Parathyroid adenoma (tissue), 2 donors: ENCODE measurements at regions not wholly inside any gene's neighbourhood (a gene's known extent, or its start where the extent isn't known, plus 50 kb on each side); places are given as distances from the start of the nearest gene placed in this dataset.

Experiments used
- H2AFZ ChIP-seq: fragments of 300-600 bp; sonication (generic); one replicate; pipeline ENCODE4 v1.7.0; 2017; ENCODE audit warnings: antibody characterized with exemption, mild to moderate bottlenecking
- H3K27ac ChIP-seq: fragments of 300-600 bp; sonication (generic); one replicate; pipeline ENCODE4 v1.7.0; 2017
- H3K27me3 ChIP-seq: fragments of 300-600 bp; sonication (generic); one replicate; pipeline ENCODE4 v1.7.0; 2017; ENCODE audit warnings: low read length; ENCODE audit not compliant: control insufficient read depth, insufficient read depth
- H3K36me3 ChIP-seq: fragments of 300-600 bp; sonication (generic); one replicate; pipeline ENCODE4 v1.7.0; 2017; ENCODE audit warnings: low read length; ENCODE audit not compliant: control insufficient read depth, insufficient read depth
- H3K4me1 ChIP-seq: fragments of 300-600 bp; sonication (generic); one replicate; pipeline ENCODE4 v1.7.0; 2017; ENCODE audit warnings: control low read depth
- H3K4me2 ChIP-seq: fragments of 300-600 bp; sonication (generic); one replicate; pipeline ENCODE4 v1.7.0; 2017; ENCODE audit warnings: low read length
- H3K4me3 ChIP-seq: fragments of 300-600 bp; sonication (generic); one replicate; pipeline ENCODE4 v1.7.0; 2017; ENCODE audit warnings: low read depth, low read length
- H3K79me2 ChIP-seq: fragments of 300-600 bp; sonication (generic); one replicate; pipeline ENCODE4 v1.7.0; 2017; ENCODE audit warnings: control low read depth
- H3K9ac ChIP-seq: fragments of 300-600 bp; sonication (generic); one replicate; pipeline ENCODE4 v1.7.0; 2017; ENCODE audit warnings: mild to moderate bottlenecking
- H3K9me3 ChIP-seq: fragments of 300-600 bp; sonication (generic); one replicate; pipeline ENCODE4 v1.7.0; 2017; ENCODE audit warnings: low read length; ENCODE audit not compliant: control insufficient read depth
- TF ChIP-seq, protein P1 (sequence below): fragments of 300-600 bp; sonication (generic); IDR thresholded peaks from one replicate; pipeline ENCODE4 v1.7.0; 2017; ENCODE audit warnings: antibody characterized with exemption, mild to moderate bottlenecking
- donor health status: primary hyperparathyroidism.

DNA sequence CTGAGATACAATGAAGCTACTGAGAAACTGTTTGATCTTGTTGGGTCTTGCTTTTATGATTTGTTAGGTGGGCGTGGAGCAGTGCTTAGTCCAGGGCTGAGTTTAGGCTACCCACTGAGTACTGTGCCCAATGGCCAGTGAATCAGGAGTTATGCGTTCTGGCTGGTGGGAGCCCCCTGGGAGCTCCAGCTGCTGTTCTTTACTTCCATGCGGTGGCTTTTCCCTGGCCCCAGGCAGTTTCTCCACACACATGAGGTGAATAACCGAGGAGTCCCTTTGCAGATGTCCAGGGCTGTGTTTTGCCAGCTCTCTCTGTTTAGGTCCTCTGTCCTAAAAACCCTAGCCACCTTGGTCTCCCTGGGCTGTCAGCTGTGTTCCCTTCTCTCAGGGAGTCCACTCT lies 106.5 kb downstream of the KLF13 start:
- H3K79me2 ChIP-seq, result no peaks in the 10 kb centered on the region
- H3K4me1 ChIP-seq, result no peaks in the 10 kb centered on the region
- no peak overlapping the region for H3K9ac ChIP-seq
- H3K36me3 ChIP-seq, result no peaks in the 10 kb centered on the region
- H3K4me3 ChIP-seq, result no peak overlapping the region
- H3K9me3 ChIP-seq, result no peaks in the 10 kb centered on the region
- no peak overlapping the region for H3K4me2 ChIP-seq
- no peak overlapping the region for H3K27ac ChIP-seq
- TF ChIP-seq, protein P1, sequence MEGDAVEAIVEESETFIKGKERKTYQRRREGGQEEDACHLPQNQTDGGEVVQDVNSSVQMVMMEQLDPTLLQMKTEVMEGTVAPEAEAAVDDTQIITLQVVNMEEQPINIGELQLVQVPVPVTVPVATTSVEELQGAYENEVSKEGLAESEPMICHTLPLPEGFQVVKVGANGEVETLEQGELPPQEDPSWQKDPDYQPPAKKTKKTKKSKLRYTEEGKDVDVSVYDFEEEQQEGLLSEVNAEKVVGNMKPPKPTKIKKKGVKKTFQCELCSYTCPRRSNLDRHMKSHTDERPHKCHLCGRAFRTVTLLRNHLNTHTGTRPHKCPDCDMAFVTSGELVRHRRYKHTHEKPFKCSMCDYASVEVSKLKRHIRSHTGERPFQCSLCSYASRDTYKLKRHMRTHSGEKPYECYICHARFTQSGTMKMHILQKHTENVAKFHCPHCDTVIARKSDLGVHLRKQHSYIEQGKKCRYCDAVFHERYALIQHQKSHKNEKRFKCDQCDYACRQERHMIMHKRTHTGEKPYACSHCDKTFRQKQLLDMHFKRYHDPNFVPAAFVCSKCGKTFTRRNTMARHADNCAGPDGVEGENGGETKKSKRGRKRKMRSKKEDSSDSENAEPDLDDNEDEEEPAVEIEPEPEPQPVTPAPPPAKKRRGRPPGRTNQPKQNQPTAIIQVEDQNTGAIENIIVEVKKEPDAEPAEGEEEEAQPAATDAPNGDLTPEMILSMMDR, result no peak
- no peak overlapping the region for H2AFZ ChIP-seq
- no peaks in the 10 kb centered on the region for H3K27me3 ChIP-seq

DNA sequence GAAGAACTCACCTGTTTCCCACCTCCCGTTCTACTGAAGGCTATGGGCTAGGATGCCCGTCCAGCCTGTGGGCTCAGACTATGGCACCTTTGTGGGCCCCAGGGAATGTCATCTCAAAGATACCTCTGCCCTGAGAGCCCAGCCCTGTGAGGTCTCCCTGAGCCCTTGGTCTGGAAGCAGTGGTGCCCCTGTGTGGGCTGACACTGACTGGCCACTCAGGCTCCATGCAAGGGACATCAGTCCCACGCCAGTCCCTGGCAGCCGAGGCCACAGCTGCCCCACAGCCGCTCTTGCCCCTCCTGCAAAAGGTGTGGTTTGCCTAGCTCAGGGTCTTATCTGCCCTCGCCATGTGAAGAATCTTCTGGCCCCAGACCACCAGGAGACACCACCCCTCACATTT lies 106.9 kb downstream of the KLF13 start:
- TF ChIP-seq, protein P1, result no peak
- Histone ChIP-seq H3K9ac (no peak overlapping the region), H3K4me3 (no peak overlapping the region), H3K9me3 (no peaks in the 10 kb centered on the region), H3K36me3 (no peaks in the 10 kb centered on the region), H3K79me2 (no peaks in the 10 kb centered on the region), H3K4me1 (no peaks in the 10 kb centered on the region), H3K4me2 (no peak overlapping the region), H2AFZ (no peak overlapping the region), H3K27ac (no peak overlapping the region), H3K27me3 (no peaks in the 10 kb centered on the region)

DNA sequence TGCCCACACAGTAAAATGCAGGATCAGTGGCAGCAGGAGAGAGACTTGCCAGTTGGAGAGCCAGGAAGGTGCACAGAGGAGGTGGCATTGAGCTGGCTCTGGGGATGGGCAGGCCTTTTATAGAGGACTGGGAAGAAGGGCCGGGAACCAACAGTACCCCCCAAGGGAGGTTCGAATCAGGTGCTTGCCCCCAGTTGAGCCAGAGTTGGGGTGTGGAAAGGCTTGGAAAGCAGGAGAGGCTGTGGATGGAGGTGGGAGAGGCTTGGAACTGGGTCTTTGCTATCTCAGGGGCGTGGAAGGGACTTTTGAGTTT lies 107.6 kb downstream of the KLF13 start:
- H3K27ac ChIP-seq, result peak overlapping the region; percentile 57

DNA sequence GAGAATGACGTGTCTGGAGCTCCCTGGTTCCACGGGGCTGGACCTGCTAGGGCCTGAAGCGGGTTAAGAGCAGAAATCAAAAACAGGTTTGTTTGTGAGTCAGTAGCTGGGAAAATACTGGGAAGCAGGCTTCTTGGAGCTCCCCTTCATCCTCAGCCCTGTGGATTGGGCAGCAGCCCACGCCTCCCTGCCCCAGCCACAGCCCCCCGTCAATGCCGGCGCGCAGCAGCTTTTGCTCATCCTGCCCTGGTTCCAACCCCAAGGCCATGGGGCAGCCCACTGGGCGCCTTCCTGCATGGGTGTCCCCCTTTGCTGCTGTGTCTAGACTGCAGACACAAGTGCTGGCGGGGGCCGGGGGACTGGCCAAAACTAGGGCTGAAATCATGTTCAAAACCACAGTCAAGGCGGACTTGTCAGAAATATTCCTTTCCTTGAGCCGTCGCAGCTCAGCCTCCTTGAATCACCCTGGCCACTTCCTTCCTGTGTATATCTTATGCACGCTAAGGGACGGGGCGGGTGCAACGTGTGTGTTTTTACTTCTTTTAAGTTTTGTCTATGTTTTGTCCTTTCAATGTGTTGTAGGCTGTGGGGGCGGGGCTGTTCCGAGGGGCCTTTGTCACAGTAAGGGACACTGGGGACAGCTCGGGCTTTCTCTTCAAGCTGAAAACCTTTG lies 108.1 kb downstream of the KLF13 start:
- no peaks in the 10 kb centered on the region for H3K36me3 ChIP-seq
- H3K4me1 ChIP-seq, result no peaks in the 10 kb centered on the region
- peak overlapping the region; percentile 57 for H3K27ac ChIP-seq
- peak overlapping the region; percentile 37 for H3K4me3 ChIP-seq
- H3K79me2 ChIP-seq, result no peaks in the 10 kb centered on the region
- no peaks in the 10 kb centered on the region for H3K27me3 ChIP-seq
- TF ChIP-seq, protein P1, result no peak
- H3K4me2 ChIP-seq, result peak overlapping the region; percentile 33
- peak overlapping the region; percentile 69 for H2AFZ ChIP-seq
- H3K9ac ChIP-seq, result no peak overlapping the region
- no peaks in the 10 kb centered on the region for H3K9me3 ChIP-seq

More for the DNA sequence above, 107.6 kb downstream of the KLF13 start:
- Histone ChIP-seq H2AFZ (no peak overlapping the region), H3K27me3 (no peaks in the 10 kb centered on the region), H3K9ac (no peak overlapping the region), H3K9me3 (no peaks in the 10 kb centered on the region), H3K4me1 (no peaks in the 10 kb centered on the region), H3K4me2 (no peak overlapping the region), H3K79me2 (no peaks in the 10 kb centered on the region), H3K36me3 (no peaks in the 10 kb centered on the region), H3K4me3 (no peak overlapping the region)
- TF ChIP-seq, protein P1, result no peak

DNA sequence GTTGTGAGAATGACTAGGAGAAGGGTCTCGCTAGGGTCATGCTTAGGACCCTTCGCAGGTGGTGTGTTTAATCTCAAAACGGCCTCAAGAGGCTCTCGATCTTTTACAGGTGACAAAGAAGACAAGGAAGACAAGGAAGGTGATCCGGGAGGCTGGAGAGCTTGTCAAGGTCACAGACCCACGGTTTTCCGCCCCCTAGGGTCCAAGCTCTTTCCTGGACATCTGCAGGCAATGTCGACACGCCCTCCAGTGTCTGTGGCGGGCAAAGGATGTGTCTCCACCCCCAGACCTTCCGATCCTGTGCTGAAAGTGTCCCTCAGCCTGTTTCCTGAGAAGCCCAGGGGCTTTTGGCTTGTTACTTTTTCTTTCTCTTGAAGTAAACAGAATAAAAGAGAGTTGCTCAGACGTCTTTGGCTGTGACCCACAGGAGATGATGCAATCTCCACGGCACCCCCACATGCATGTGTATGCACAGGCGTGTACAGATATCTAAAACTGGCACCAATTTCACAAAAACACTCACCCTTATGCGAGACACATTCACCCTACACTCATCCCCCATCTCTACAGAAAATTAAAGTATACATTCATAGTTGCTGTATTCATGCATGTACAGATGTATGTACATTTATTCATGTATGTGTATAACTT lies 108.8 kb downstream of the KLF13 start:
- no peaks in the 10 kb centered on the region for H3K36me3 ChIP-seq
- TF ChIP-seq, protein P1, result peak; percentile 72
- no peaks in the 10 kb centered on the region for H3K79me2 ChIP-seq
- peak overlapping the region; percentile 37 for H3K4me3 ChIP-seq
- peak overlapping the region; percentile 57 for H3K27ac ChIP-seq
- H3K27me3 ChIP-seq, result no peaks in the 10 kb centered on the region
- no peak overlapping the region for H3K9ac ChIP-seq
- H3K9me3 ChIP-seq, result no peaks in the 10 kb centered on the region
- peak overlapping the region; percentile 33 for H3K4me2 ChIP-seq
- H2AFZ ChIP-seq, result peak overlapping the region; percentile 69
- no peaks in the 10 kb centered on the region for H3K4me1 ChIP-seq
